ENCODE measurements at regions not wholly inside any gene's neighbourhood (a gene's known extent, or its start where the extent isn't known, plus 50 kb on each side); places are given as distances from the start of the nearest gene placed in this dataset.
"Not testable (repeated sequence)": the region's sequence is repeated elsewhere in the genome, so short reads cannot be mapped to it uniquely, and the experiment has no call there.

GRCh38 chr1:29425631-29426030 lies 189.3 kb downstream of the PTPRU start:
- DNase-seq (ENCODE audit: low read depth in 3 of 3), result no peak

GRCh38 chr1:29424266-29424665 lies 187.9 kb downstream of the PTPRU start:
- DNase-seq (ENCODE audit: low read depth in 3 of 3), result no peak

- no peak for DNase-seq (ENCODE audit: low read depth in 3 of 3)
Measured at GRCh38 chr1:29420202-29420601, 183.9 kb downstream of the PTPRU start.

- DNase-seq (ENCODE audit: low read depth in 3 of 3), result no peak
Measured at GRCh38 chr1:29417971-29418370, 181.6 kb downstream of the PTPRU start.

GRCh38 chr1:29417147-29417858 lies 181.0 kb downstream of the PTPRU start:
- no peak for DNase-seq (ENCODE audit: low read depth in 3 of 3)

GRCh38 chr1:29416267-29417146 lies 180.2 kb downstream of the PTPRU start:
- no peak for DNase-seq (ENCODE audit: low read depth in 3 of 3)

- no peak for DNase-seq (ENCODE audit: low read depth in 3 of 3)
Measured at GRCh38 chr1:29415861-29416260, 179.5 kb downstream of the PTPRU start.

GRCh38 chr1:29415156-29415830 lies 179.0 kb downstream of the PTPRU start:
- DNase-seq (ENCODE audit: low read depth in 3 of 3), result no peak

GRCh38 chr1:29414086-29414485 lies 177.8 kb downstream of the PTPRU start:
- DNase-seq (ENCODE audit: low read depth in 3 of 3), result no peak

GRCh38 chr1:29413661-29414060 lies 177.3 kb downstream of the PTPRU start:
- DNase-seq (ENCODE audit: low read depth in 3 of 3), result no peak

- DNase-seq (ENCODE audit: low read depth in 3 of 3), result no peak
Measured at GRCh38 chr1:29412591-29412990, 176.3 kb downstream of the PTPRU start.

- DNase-seq (ENCODE audit: low read depth in 3 of 3), result no peak
Measured at GRCh38 chr1:29410476-29410875, 174.2 kb downstream of the PTPRU start.

- no peak for DNase-seq (ENCODE audit: low read depth in 3 of 3)
Measured at GRCh38 chr1:29409616-29410015, 173.3 kb downstream of the PTPRU start.

GRCh38 chr1:29408831-29409605 lies 172.7 kb downstream of the PTPRU start:
- no peak for DNase-seq (ENCODE audit: low read depth in 3 of 3)

- no peak for DNase-seq (ENCODE audit: low read depth in 3 of 3)
Measured at GRCh38 chr1:29406814-29407213, 170.5 kb downstream of the PTPRU start.

- DNase-seq (ENCODE audit: low read depth in 3 of 3), result not testable (repeated sequence)
Measured at GRCh38 chr1:29400203-29400602, 163.9 kb downstream of the PTPRU start.

- no peak for DNase-seq (ENCODE audit: low read depth in 3 of 3)
Measured at GRCh38 chr1:29399465-29399864, 163.1 kb downstream of the PTPRU start.

- no peak for DNase-seq (ENCODE audit: low read depth in 3 of 3)
Measured at GRCh38 chr1:29398431-29398830, 162.1 kb downstream of the PTPRU start.

GRCh38 chr1:29397981-29398380 lies 161.7 kb downstream of the PTPRU start:
- no peak for DNase-seq (ENCODE audit: low read depth in 3 of 3)

- DNase-seq (ENCODE audit: low read depth in 3 of 3), result no peak
Measured at GRCh38 chr1:29397256-29397590, 160.9 kb downstream of the PTPRU start.

- DNase-seq (ENCODE audit: low read depth in 3 of 3), result no peak
Measured at GRCh38 chr1:29396438-29397255, 160.3 kb downstream of the PTPRU start.

Measured in stimulated activated CD4-positive, alpha-beta T cell treated with anti-CD3 and anti-CD28 coated beads, TNF-alpha, amount 100 ng/mL, for 48 hours (primary cell).